NCI-H1436 (cell line): ENCODE measurements at regions not wholly inside any gene's neighbourhood (a gene's known extent, or its start where the extent isn't known, plus 50 kb on each side); places are given as distances from the start of the nearest gene placed in this dataset.

ENCODE experiments used
- DNase-seq: peaks from one replicate; lab custom pipeline; 2025; lab: John Stamatoyannopoulos, UW

- no peak for DNase-seq
Measured at GRCh38 chr2:12495247-12495868, 221.4 kb upstream of the TRIB2 start.

- no peak for DNase-seq
Measured at GRCh38 chr2:12498286-12498685, 218.4 kb upstream of the TRIB2 start.

GRCh38 chr2:12498704-12499103 is 218.0 kb upstream of the TRIB2 start:
- no peak for DNase-seq

- DNase-seq, result no peak
Measured at GRCh38 chr2:12500899-12501298, 215.8 kb upstream of the TRIB2 start.

- DNase-seq, result no peak
Measured at GRCh38 chr2:12501469-12502158, 215.1 kb upstream of the TRIB2 start.

GRCh38 chr2:12502759-12503158 is 214.0 kb upstream of the TRIB2 start:
- no peak for DNase-seq

GRCh38 chr2:12504443-12504842 is 212.3 kb upstream of the TRIB2 start:
- DNase-seq, result no peak

GRCh38 chr2:12506846-12507245 is 209.9 kb upstream of the TRIB2 start:
- no peak for DNase-seq

- DNase-seq, result no peak
Measured at GRCh38 chr2:12507295-12507694, 209.4 kb upstream of the TRIB2 start.

- DNase-seq, result no peak
Measured at GRCh38 chr2:12510070-12510469, 206.7 kb upstream of the TRIB2 start.

- DNase-seq, result no peak
Measured at GRCh38 chr2:12513339-12513738, 203.4 kb upstream of the TRIB2 start.

- DNase-seq, result no peak
Measured at GRCh38 chr2:12514168-12514567, 202.6 kb upstream of the TRIB2 start.

- DNase-seq, result no peak
Measured at GRCh38 chr2:12514631-12515437, 201.9 kb upstream of the TRIB2 start.

GRCh38 chr2:12515871-12516270 is 200.9 kb upstream of the TRIB2 start:
- no peak for DNase-seq

GRCh38 chr2:12533337-12534005 is 183.3 kb upstream of the TRIB2 start:
- no peak for DNase-seq

- DNase-seq, result no peak
Measured at GRCh38 chr2:12534646-12535263, 182.0 kb upstream of the TRIB2 start.

- no peak for DNase-seq
Measured at GRCh38 chr2:12536976-12537375, 179.8 kb upstream of the TRIB2 start.

- no peak for DNase-seq
Measured at GRCh38 chr2:12538138-12538694, 178.5 kb upstream of the TRIB2 start.

GRCh38 chr2:12539336-12539735 is 177.4 kb upstream of the TRIB2 start:
- DNase-seq, result no peak

GRCh38 chr2:12539776-12540562 is 176.8 kb upstream of the TRIB2 start:
- DNase-seq, result no peak
